GM19023 (cell line): ENCODE measurements at regions not wholly inside any gene's neighbourhood (a gene's known extent, or its start where the extent isn't known, plus 50 kb on each side); places are given as distances from the start of the nearest gene placed in this dataset.
"Not testable (repeated sequence)": the region's sequence is repeated elsewhere in the genome, so short reads cannot be mapped to it uniquely, and the experiment has no call there.

Source experiments
- ATAC-seq: cut with Tn5 transposase; IDR thresholded peaks from one replicate; pipeline ENCODE4 v1.9.1; 2021; ENCODE audit warnings: mild to moderate bottlenecking, moderate library complexity; ENCODE audit not compliant: unreplicated experiment

- no peak for ATAC-seq
Observed at GRCh38 chr2:242098034-242098433, 228.5 kb downstream of the RTP5 start.

GRCh38 chr2:242098445-242099128, 229.1 kb downstream of the RTP5 start:
- ATAC-seq: peak; percentile 60

GRCh38 chr2:242103093-242103492, 233.6 kb downstream of the RTP5 start:
- not testable (repeated sequence) for ATAC-seq

- ATAC-seq: not testable (repeated sequence)
Observed at GRCh38 chr2:242104202-242104956, 234.8 kb downstream of the RTP5 start.

- not testable (repeated sequence) for ATAC-seq
Observed at GRCh38 chr2:242107065-242107464, 237.5 kb downstream of the RTP5 start.

- ATAC-seq: not testable (repeated sequence)
Observed at GRCh38 chr2:242108797-242109500, 239.4 kb downstream of the RTP5 start.

- ATAC-seq: not testable (repeated sequence)
Observed at GRCh38 chr2:242109819-242110218, 240.3 kb downstream of the RTP5 start.

- ATAC-seq: not testable (repeated sequence)
Observed at GRCh38 chr2:242111954-242112353, 242.4 kb downstream of the RTP5 start.

- not testable (repeated sequence) for ATAC-seq
Observed at GRCh38 chr2:242113492-242113891, 244.0 kb downstream of the RTP5 start.

- not testable (repeated sequence) for ATAC-seq
Observed at GRCh38 chr2:242116676-242117075, 247.1 kb downstream of the RTP5 start.

- not testable (repeated sequence) for ATAC-seq
Observed at GRCh38 chr2:242117305-242117704, 247.8 kb downstream of the RTP5 start.

- ATAC-seq: not testable (repeated sequence)
Observed at GRCh38 chr2:242119682-242120081, 250.2 kb downstream of the RTP5 start.

- not testable (repeated sequence) for ATAC-seq
Observed at GRCh38 chr2:242130682-242131081, 261.2 kb downstream of the RTP5 start.

GRCh38 chr2:242159921-242160320, 290.4 kb downstream of the RTP5 start:
- ATAC-seq: not testable (repeated sequence)

- ATAC-seq: not testable (repeated sequence)
Observed at GRCh38 chr2:242165115-242165514, 295.6 kb downstream of the RTP5 start.

- ATAC-seq: not testable (repeated sequence)
Observed at GRCh38 chr2:242171290-242171689, 301.8 kb downstream of the RTP5 start.
